Peyer's patch (tissue), 4 donors: ENCODE measurements at regions not wholly inside any gene's neighbourhood (a gene's known extent, or its start where the extent isn't known, plus 50 kb on each side); places are given as distances from the start of the nearest gene placed in this dataset.

Experiments
- CTCF ChIP-seq, 6 experiments: fragments of 450-650 bp in 4 of 6; fragments of 200-600 bp in 2 of 6; sonication (generic) in 1 of 6; IDR thresholded peaks; one replicate each; pipeline ENCODE4 v1.5.1; 2017 to 2019; ENCODE audit warnings: antibody characterized with exemption in 6 of 6, mild to moderate bottlenecking in 3 of 6, moderate library complexity in 1 of 6
- POLR2A ChIP-seq, 2 donors: fragments of 450-650 bp; IDR thresholded peaks; one replicate each; pipeline ENCODE4 v1.5.1; 2017; ENCODE audit warnings: antibody characterized with exemption in 2 of 2, mild to moderate bottlenecking in 2 of 2, moderate library complexity in 2 of 2

DNA sequence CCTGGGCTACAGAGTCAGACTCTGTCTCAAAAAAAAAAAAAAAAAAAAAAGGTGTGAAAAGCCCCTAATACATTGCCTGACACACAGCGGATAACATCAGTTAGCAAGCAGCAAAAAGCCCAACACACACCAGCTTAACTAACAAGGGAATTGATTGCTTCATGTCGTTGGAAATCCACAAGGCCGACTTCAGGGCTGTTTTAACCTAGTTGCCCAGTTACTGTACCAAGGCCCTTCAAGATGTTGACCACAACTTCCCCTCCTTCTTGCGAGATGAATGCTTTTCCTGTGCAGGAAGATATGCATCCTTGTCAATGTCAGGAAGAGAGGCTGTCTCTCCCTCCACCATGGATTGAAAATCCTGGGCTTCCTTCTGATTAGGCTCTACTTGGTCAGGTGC is 202.9 kb downstream of the MIB1 start:
- no peak for TF ChIP-seq CTCF (IDR thresholded peaks at IDR 0.05)
- TF ChIP-seq POLR2A (IDR thresholded peaks at IDR 0.05) = no peak
